Activated gamma-delta T cell treated with Interleukin-2 at 50 U/mL for 16 hours (primary cell): ENCODE measurements at regions not wholly inside any gene's neighbourhood (a gene's known extent, or its start where the extent isn't known, plus 50 kb on each side); places are given as distances from the start of the nearest gene placed in this dataset.
"Not testable (repeated sequence)": the region's sequence is repeated elsewhere in the genome, so short reads cannot be mapped to it uniquely, and the experiment has no call there.

Experiments used
- DNase-seq: peaks from one replicate; pipeline ENCODE4 v3.0.0-alpha.2; 2020

GRCh38 chr5:82886911-82887310, 190.3 kb downstream of the TMEM167A start:
- DNase-seq: no peak

GRCh38 chr5:82885627-82886389, 191.4 kb downstream of the TMEM167A start:
- no peak for DNase-seq

GRCh38 chr5:82884821-82885471, 192.2 kb downstream of the TMEM167A start:
- DNase-seq: no peak

- DNase-seq: no peak
Measured at GRCh38 chr5:82882316-82882715, 194.9 kb downstream of the TMEM167A start.

GRCh38 chr5:82881571-82882174, 195.5 kb downstream of the TMEM167A start:
- DNase-seq: no peak

- no peak for DNase-seq
Measured at GRCh38 chr5:82879089-82879488, 198.1 kb downstream of the TMEM167A start.

GRCh38 chr5:82873452-82873851, 203.7 kb downstream of the TMEM167A start:
- DNase-seq: no peak

- not testable (repeated sequence) for DNase-seq
Measured at GRCh38 chr5:82872321-82873288, 204.6 kb downstream of the TMEM167A start.

- DNase-seq: no peak
Measured at GRCh38 chr5:82865625-82866024, 211.6 kb downstream of the TMEM167A start.

- no peak for DNase-seq
Measured at GRCh38 chr5:82863266-82863665, 213.9 kb downstream of the TMEM167A start.

- DNase-seq: no peak
Measured at GRCh38 chr5:82862711-82863110, 214.5 kb downstream of the TMEM167A start.

- no peak for DNase-seq
Measured at GRCh38 chr5:82862261-82862660, 214.9 kb downstream of the TMEM167A start.

GRCh38 chr5:82861701-82862100, 215.5 kb downstream of the TMEM167A start:
- no peak for DNase-seq

- no peak for DNase-seq
Measured at GRCh38 chr5:82859451-82860140, 217.6 kb downstream of the TMEM167A start.

GRCh38 chr5:82858151-82859025, 218.8 kb downstream of the TMEM167A start:
- no peak for DNase-seq

- DNase-seq: no peak
Measured at GRCh38 chr5:82855893-82856550, 221.2 kb downstream of the TMEM167A start.

- DNase-seq: no peak
Measured at GRCh38 chr5:82854956-82855355, 222.2 kb downstream of the TMEM167A start.

GRCh38 chr5:82851471-82851870, 225.7 kb downstream of the TMEM167A start:
- DNase-seq: no peak

GRCh38 chr5:82850393-82850792, 226.8 kb downstream of the TMEM167A start:
- DNase-seq: no peak

GRCh38 chr5:82849885-82850284, 227.3 kb downstream of the TMEM167A start:
- DNase-seq: no peak

GRCh38 chr5:82847562-82847961, 229.6 kb downstream of the TMEM167A start:
- no peak for DNase-seq
